Keratinocyte (primary cell): ENCODE measurements at regions not wholly inside any gene's neighbourhood (a gene's known extent, or its start where the extent isn't known, plus 50 kb on each side); places are given as distances from the start of the nearest gene placed in this dataset.

Source experiments
- CTCF ChIP-seq, 3 experiments: IDR thresholded peaks in 1 of 3; conservative IDR thresholded peaks in 1 of 3; optimal IDR thresholded peaks in 1 of 3; 2 replicates in 2 of 3; 3 replicates in 1 of 3; pipeline versions ENCODE3 to v1.5.1; 2011; ENCODE audit warnings: low read length in 3 of 3, mild to moderate bottlenecking in 3 of 3, moderate library complexity in 2 of 3, control low read depth in 1 of 3, inconsistent platforms in 1 of 3; ENCODE audit not compliant: insufficient read depth in 2 of 3; ENCODE audit errors: extremely low read depth in 1 of 3
- EZH2 ChIP-seq: IDR thresholded peaks from one replicate; pipeline ENCODE4 v1.6.1; 2012; ENCODE audit warnings: inconsistent platforms, mild to moderate bottlenecking, low read length, moderate library complexity

GRCh38 chrX:113935518-113935917, 648.4 kb upstream of the HTR2C start:
- TF ChIP-seq EZH2 (no peak), CTCF (optimal IDR thresholded peaks at IDR 0.05 in 1 of 3, IDR thresholded peaks at IDR 0.05 in 1 of 3, conservative IDR thresholded peaks at IDR 0.05 in 1 of 3; ENCODE audit: extremely low read depth in 1 of 3, insufficient read depth in 2 of 3, low read length in 3 of 3) (no peak)
